ENCODE measurements at regions not wholly inside any gene's neighbourhood (a gene's known extent, or its start where the extent isn't known, plus 50 kb on each side); places are given as distances from the start of the nearest gene placed in this dataset.
"Not testable (repeated sequence)": the region's sequence is repeated elsewhere in the genome, so short reads cannot be mapped to it uniquely, and the experiment has no call there.

DNA sequence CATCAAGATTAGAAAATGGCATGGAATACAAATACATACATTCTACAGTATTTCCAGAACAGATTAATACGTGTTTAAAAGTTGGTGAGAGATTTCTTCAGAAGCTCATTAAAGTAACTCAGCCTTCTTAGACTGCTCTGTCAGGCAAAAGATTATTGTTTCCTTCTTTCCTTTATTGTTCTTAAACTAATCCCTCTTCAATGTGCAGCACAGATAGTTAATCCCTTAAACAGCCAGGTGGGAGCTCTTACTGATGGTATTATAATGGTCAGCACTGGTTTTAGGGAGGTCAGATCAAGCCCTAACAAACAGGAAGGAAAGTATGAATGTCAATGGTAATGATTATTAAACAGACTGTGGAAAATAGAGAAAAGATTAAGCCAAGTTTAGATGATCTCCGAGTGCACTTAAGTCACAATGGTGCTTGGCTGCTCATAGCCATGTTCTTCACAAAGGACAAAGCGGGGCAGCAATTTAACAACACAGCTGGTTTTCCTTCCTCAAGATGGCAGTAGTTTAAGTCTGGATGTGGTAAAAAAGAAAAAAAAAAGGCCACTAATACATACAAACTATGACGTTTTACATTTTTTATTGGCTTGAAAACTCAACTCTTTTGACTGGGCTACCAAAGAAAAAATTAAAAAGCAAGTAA is 992.6 kb downstream of the PCDH9 start:
- DNase-seq (ENCODE audit: low read depth in 3 of 3) = no peak

DNA sequence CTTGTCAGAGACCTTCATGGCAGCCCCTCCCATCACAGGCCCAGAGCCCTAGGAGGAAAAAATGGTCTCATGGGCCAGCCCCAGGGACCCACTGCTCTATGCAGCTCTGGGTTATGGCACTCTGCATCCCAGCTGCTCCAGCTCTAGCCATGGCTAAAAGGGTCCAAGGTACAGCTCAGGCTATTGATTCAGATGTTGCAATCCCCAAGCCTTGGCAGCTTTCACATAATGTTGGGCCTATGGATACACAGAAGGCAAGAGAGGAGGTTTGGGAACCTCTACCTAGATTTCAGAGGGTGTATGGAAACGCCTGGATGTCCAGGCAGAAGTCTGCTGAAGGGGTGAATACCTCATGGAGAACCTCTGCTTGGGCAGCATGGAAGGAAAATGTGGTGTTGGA is 996.0 kb downstream of the PCDH9 start:
- no peak for DNase-seq (ENCODE audit: low read depth in 3 of 3)

DNA sequence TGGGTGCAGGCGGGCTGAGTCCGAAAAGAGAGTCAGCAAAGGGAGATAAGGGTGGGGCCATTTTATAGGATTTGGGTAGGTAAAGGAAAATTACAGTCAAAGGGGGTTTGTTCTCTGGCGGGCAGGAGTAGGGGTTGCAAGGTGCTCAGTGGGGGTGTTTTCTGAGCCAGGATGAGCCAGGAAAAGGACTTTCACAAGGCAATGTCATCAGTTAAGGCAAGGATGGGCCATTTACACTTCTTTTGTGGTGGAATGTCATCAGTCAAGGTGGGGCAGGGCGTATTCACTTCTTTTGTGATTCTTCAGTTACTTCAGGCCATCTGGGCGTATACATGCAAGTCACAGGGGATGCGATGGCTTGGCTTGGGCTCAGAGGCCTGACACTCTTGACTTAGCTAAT is 998.2 kb downstream of the PCDH9 start:
- not testable (repeated sequence) for DNase-seq (ENCODE audit: low read depth in 3 of 3)

GRCh38 chr13:66225072-66225471 is 1005.1 kb downstream of the PCDH9 start:
- DNase-seq (ENCODE audit: low read depth in 3 of 3) = no peak

DNA sequence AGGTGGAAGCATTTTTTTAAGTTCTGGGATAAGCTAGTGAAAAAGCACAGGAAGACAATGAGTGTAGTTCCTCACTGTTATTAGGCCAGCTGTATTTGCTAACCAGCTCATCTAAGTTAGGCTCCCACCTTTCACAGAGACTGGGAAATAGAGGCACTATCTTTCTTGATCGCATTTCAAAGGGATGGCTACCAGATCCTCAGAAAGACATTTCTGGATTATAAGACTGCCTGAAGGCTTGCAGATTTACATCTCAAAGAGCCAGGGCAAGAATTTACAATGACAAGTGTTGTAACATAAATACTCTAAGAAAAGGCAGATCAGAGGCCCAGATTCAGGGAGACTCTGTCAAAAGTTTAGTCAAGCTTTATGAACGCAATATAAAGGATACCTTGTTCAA is 1005.5 kb downstream of the PCDH9 start:
- DNase-seq (ENCODE audit: low read depth in 3 of 3) = no peak

- no peak for DNase-seq (ENCODE audit: low read depth in 3 of 3)
Observed at GRCh38 chr13:66222926-66223325, 1007.2 kb downstream of the PCDH9 start.

- DNase-seq (ENCODE audit: low read depth in 3 of 3) = no peak
Observed at GRCh38 chr13:66222127-66222526, 1008.0 kb downstream of the PCDH9 start.

GRCh38 chr13:66219506-66219905 is 1010.6 kb downstream of the PCDH9 start:
- DNase-seq (ENCODE audit: low read depth in 3 of 3) = no peak

DNA sequence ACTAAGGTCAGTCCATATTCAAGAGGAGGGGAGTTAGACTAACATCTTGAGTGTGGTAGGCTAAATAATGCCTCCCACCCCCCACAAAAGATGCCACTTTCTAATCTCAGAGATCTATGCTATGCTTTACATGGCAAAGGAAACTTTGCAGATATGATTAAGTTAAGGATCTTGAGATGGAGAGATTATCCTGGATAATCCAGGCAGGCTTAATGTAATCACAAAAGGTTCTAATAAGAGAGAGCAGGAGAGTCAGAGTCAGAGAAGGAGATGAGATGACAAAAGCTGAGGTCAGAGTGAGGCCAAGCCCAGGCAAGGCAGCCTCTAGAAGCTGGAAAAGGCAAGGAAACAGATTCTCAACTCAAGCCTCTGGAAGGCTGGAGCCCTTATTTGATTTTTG is 1011.6 kb downstream of the PCDH9 start:
- DNase-seq (ENCODE audit: low read depth in 3 of 3) = no peak

DNA sequence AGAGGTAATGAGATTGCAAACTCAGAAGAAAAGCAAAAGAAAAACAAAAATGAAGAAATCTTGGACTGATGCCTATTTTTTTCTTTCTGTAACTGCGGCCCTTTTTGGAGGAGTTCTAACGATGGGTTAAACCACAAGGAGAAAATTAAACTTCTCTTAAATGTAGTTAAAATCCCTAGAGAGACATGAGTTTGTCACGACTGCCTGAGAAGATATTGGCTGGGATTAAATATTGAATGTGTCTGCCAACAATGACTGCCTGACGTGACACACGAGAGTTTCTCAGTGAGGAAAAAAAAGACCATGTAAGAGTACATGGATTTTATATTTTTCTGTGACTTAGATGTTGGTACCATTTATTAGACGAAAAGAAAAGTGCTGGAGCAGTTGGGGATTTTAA is 1013.4 kb downstream of the PCDH9 start:
- DNase-seq (ENCODE audit: low read depth in 3 of 3) = no peak

- DNase-seq (ENCODE audit: low read depth in 3 of 3) = no peak
Observed at GRCh38 chr13:66214467-66214866, 1015.7 kb downstream of the PCDH9 start.

DNA sequence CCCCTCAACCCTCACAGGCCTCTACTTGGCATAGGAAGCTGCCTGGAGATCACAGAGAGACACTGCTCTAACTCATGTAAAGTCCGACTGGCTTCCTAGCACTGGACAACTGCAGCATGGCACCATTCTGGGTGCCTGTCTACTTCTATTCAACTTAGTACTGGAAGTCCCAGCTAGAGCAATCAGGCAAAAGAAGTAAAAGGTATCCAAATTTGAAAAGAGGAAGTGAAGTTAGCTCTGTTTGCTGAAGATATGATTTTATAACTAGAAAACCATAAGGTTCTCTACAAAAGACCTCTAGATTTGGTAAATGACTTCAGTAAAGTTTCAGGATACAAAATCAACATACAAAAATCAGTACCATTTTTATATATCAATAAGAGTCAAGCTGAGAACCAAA is 1017.6 kb downstream of the PCDH9 start:
- DNase-seq (ENCODE audit: low read depth in 3 of 3) = no peak

- no peak for DNase-seq (ENCODE audit: low read depth in 3 of 3)
Observed at GRCh38 chr13:66210677-66211076, 1019.5 kb downstream of the PCDH9 start.

GRCh38 chr13:66208589-66208988 is 1021.5 kb downstream of the PCDH9 start:
- DNase-seq (ENCODE audit: low read depth in 3 of 3) = no peak

- no peak for DNase-seq (ENCODE audit: low read depth in 3 of 3)
Observed at GRCh38 chr13:66207610-66208009, 1022.5 kb downstream of the PCDH9 start.

DNA sequence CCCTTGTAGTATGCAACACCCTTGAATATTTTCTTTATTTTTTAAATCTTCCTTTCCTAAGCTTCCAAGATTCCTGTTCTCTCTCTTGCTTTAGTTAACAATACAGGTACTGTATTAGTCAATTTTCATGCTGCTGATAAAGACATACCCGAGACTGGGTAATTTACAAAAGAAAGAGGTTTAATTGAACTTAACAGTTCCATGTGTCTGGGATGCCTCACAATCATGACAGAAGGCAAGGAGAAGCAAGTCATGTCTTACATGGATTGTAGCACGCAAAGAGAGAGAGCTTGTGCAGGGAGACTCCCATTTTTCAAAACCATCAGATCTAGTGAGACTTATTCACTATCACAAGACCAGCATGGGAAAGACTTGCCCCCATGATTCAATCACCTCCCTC is 1024.3 kb downstream of the PCDH9 start:
- no peak for DNase-seq (ENCODE audit: low read depth in 3 of 3)

DNA sequence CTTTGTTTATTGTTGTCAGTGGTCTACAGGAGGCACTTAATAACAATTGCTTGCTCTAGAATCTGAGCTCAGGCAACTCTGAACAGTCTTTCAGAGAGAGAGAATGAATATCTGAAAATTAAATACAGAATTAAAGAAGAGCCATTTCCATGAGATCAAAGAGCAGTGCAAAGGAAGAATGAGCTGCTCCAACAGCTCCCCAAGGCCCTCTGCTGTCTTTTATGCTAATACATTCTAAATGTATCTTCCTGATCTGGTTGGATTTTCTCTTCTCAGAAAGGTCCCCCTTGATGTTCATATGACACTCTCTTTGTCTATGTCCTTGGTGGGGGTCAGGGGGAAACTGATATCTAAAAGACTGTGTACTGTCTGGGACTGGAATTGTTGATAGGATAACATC is 1029.6 kb downstream of the PCDH9 start:
- no peak for DNase-seq (ENCODE audit: low read depth in 3 of 3)

DNA sequence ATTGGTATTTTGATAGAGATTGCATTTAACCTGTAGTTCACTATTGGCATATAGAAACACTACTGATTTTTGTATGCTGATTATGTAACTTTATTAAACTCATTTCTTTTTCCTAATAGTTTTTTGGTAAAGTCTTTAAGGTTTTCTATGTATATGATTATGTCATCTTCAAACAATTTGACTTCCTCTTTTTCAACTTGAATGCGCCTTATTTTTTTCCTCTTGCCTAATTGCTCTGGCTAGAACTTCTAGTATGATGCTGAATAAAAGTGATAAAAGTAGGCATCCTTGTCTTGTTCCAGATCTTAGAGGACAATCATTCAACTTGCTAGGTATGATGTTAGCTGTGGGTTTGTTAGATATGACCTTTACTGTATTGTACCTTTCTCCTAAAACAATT is 1034.9 kb downstream of the PCDH9 start:
- DNase-seq (ENCODE audit: low read depth in 3 of 3) = no peak

- DNase-seq (ENCODE audit: low read depth in 3 of 3) = no peak
Observed at GRCh38 chr13:66189986-66190385, 1040.2 kb downstream of the PCDH9 start.

GRCh38 chr13:66180836-66181235 is 1049.3 kb downstream of the PCDH9 start:
- no peak for DNase-seq (ENCODE audit: low read depth in 3 of 3)

DNA sequence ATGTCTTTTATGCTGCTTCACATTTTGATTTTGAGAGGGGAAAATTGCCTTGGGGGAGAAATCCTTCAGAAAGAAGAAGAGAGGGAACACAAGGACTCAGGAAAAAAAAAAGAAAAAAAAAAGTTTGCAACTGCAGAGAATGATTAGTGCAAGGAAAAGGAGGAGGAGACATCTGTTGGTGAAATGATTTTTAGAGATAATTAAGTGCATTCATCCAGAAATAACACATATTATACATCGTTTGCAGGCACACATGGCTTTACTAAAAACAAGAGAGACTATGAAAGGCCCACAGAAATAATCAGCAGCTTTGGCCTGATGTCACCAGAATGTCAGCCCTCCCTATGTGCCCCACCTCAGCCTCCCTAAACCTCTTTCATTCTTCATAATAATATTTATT is 1058.2 kb downstream of the PCDH9 start:
- no peak for DNase-seq (ENCODE audit: low read depth in 3 of 3)

DNA sequence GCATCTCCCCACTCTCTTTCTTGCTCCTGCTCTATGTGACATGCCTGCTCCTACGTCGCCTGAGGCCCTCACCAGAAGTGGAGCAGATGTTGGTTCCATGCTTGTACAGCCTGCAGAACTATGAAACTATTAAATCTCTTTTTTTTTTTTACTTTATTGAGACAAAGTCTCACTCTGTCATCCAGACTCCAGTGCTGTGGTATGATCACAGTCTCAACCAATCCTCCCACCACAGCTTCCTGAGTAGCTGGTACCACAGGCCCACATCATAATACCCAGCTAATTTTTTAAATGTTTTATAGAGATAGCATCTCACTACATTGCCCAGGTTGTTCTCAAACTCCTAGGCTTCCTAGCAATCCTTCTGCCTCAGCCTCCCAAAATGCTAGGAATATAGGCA is 1067.7 kb downstream of the PCDH9 start:
- DNase-seq (ENCODE audit: low read depth in 3 of 3) = no peak

DNA sequence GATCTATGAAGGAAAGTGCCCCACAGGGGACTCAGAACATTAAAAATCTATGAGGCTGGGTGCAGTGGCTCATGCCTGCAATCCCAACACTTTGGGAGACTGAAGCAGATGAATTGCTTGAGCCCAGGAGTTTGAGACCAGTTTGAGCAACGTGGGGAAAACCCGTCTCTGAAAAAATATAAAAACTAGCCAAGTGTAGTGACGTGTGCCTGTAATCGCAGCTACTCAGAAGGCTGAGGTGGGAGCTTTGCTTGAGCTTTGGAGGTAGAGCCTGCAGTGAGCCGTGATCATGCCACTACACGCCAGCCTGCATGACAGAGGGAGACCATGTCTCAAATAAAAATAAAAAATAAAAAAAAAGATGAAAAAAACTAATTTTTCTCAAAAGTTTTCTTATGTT is 1070.6 kb downstream of the PCDH9 start:
- DNase-seq (ENCODE audit: low read depth in 3 of 3) = no peak

DNA sequence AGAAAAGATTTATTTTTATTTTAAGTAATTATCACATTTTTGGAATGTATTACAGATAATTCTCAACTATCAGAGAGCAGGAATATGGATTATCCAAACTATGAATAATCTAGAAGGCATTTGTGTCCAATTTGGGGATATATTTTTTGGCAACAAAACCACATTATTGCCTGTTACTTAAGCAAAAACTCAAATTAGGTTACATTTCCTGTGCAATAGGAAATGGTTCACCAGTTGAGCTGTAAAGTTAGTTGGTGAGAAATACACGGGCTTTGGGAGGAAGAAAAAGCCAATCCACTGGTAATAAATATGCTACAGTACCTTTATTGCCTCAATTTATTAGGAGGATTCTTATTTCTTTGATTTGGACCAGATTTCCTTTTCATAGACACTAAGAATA is 1075.2 kb downstream of the PCDH9 start:
- DNase-seq (ENCODE audit: low read depth in 3 of 3) = no peak
